GM12874 (cell line): ENCODE measurements at regions not wholly inside any gene's neighbourhood (a gene's known extent, or its start where the extent isn't known, plus 50 kb on each side); places are given as distances from the start of the nearest gene placed in this dataset.
A peak's percentile ranks its signal among the peaks of the same experiment; 100 is the strongest.

Experiments used
- CTCF ChIP-seq: IDR thresholded peaks from 2 replicates; pipeline ENCODE4 v1.5.1; 2011; ENCODE audit warnings: low read depth, mild to moderate bottlenecking, control low read depth, low read length, moderate library complexity; ENCODE audit not compliant: insufficient read depth

DNA sequence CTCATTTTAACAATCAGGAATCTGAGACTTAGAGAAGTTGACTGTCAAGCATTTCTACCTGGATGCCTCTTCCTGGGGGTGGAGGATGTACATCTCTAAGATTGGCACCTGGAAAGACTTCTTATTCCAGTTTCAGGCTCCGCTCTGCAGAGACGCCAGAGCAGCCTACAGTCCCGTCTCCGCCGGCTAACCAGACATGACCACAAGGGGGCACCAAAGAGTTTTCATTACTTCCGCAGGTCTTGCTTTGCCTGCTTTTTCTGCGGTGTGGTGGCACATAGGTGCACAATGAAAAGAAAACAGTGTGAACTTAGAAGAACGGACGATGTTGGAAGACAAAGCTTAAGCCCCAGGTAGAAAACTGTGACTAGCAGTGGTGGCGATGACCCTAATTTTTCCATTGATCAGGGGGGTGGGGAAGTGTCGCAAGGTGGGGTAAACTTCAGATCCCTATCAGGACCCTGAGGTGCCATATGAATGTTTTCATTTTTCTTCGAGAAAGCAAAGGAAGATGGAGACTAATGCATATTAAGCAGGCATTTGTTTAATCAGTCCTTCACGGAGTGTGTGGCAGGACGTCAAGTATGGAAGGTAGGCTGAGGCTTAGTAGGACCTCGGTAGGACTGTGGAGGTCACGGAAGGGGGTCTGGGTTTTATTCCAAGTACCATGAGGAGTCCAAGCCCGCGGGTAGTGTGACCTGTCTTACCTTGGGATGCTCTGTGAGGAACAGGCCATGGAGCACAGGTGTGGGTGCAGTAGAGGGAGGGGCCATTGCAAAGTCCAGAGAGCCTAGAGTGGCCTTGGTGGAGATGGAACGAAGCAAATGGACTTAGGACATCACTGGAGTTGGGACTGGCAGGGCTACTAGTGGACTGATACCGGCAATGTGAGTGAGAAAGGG, 60.1 kb upstream of the SORCS3 start:
- peak; percentile 75 for TF ChIP-seq CTCF

DNA sequence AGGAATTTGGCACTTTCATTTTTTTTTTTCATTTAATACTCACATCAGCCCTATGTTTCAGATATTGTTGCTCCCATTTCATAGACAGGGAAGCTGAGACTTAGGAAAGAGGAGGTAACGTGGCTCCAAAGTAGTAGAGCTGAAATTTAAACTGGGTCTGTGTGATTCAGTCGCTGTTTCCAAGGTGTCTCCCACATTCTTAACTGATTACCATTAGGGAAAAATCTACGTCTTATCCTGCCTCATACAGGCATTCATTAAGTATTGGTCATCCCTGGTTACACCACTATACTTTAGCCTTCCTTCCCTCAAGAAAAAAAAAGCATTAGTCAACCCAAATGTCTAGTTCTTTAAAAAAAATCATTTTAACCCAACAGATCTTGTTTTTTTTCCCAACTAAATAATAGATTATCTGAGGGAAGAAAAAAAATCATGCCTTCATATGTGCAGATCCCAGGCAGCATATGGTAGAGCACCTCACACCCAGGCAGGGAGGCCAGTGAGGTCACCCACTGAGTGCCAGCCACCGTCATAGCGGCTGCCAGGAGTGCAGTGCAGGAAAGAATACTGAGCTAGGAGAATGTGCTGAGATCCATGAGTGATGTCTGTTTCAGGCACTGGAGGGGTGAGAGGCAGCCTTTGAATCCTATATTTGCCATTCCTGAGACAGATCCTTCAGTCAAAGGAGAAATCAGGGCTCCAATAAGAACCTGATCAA, 59.0 kb upstream of the SORCS3 start:
- TF ChIP-seq CTCF: no peak

GRCh38 chr10:104582602-104582951, 58.5 kb upstream of the SORCS3 start:
- TF ChIP-seq CTCF: no peak

DNA sequence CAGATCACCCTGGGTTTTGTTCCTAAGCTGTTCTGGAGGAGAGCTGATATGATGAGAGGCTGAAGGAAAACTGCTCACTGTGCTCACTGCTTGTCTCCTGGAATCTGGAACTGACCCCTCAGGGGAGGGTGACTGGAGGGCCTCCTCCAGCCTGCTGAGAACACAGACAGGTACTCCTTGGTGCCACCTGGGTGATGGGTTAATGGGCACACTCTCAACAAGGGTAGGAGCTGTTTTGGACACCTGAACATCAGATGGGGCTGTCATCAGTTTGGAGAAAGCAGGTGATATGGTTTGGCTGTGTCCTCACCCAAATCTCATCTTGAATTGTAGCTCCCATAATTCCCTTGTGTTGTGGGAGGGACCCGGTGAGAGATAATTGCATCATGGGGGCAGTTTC, 58.1 kb upstream of the SORCS3 start:
- no peak for TF ChIP-seq CTCF

- no peak for TF ChIP-seq CTCF
Observed at GRCh38 chr10:104584541-104584940, 56.5 kb upstream of the SORCS3 start.

DNA sequence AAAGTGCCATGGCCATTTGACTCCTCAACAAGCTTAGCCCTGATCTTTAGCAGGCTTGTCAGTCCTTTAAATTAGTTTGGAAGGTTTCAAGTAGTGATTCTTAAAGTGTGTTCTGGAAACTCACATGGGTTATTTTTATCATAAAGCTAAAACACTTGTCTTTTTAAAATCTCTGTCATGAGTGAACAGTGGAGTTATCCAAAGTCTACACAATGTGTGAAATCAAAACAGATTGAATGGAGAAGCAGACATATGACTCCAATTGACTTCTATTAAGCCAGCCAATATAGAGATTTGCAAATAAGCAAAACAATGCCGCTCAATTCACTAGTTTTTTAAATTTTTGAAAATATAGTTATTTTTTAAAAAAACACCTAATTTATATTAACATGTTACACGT, 53.3 kb upstream of the SORCS3 start:
- no peak for TF ChIP-seq CTCF

GRCh38 chr10:104589431-104589830, 51.7 kb upstream of the SORCS3 start:
- TF ChIP-seq CTCF: no peak
